HG03097 (cell line): ENCODE measurements at regions not wholly inside any gene's neighbourhood (a gene's known extent, or its start where the extent isn't known, plus 50 kb on each side); places are given as distances from the start of the nearest gene placed in this dataset.

Experiments
- ATAC-seq: cut with Tn5 transposase; IDR thresholded peaks from one replicate; pipeline ENCODE4 v1.9.1; 2021; ENCODE audit not compliant: unreplicated experiment, low FRiP score

- no peak for ATAC-seq
Measured at GRCh38 chr10:78309536-78310237, 276.0 kb downstream of the RPS24 start.

GRCh38 chr10:78310481-78311080 is 276.9 kb downstream of the RPS24 start:
- no peak for ATAC-seq

GRCh38 chr10:78312197-78313047 is 278.8 kb downstream of the RPS24 start:
- ATAC-seq: no peak

GRCh38 chr10:78313048-78313381 is 279.4 kb downstream of the RPS24 start:
- no peak for ATAC-seq

- no peak for ATAC-seq
Measured at GRCh38 chr10:78313636-78314035, 280.0 kb downstream of the RPS24 start.

- no peak for ATAC-seq
Measured at GRCh38 chr10:78314651-78315050, 281.0 kb downstream of the RPS24 start.

GRCh38 chr10:78316451-78316931 is 282.8 kb downstream of the RPS24 start:
- no peak for ATAC-seq

- ATAC-seq: no peak
Measured at GRCh38 chr10:78318305-78318704, 284.6 kb downstream of the RPS24 start.

GRCh38 chr10:78319371-78319770 is 285.7 kb downstream of the RPS24 start:
- ATAC-seq: no peak

GRCh38 chr10:78319841-78320240 is 286.2 kb downstream of the RPS24 start:
- ATAC-seq: no peak

- no peak for ATAC-seq
Measured at GRCh38 chr10:78320506-78320905, 286.8 kb downstream of the RPS24 start.

GRCh38 chr10:78321000-78321399 is 287.3 kb downstream of the RPS24 start:
- ATAC-seq: no peak

GRCh38 chr10:78321500-78321899 is 287.8 kb downstream of the RPS24 start:
- no peak for ATAC-seq

- no peak for ATAC-seq
Measured at GRCh38 chr10:78326372-78326771, 292.7 kb downstream of the RPS24 start.

- no peak for ATAC-seq
Measured at GRCh38 chr10:78327778-78328591, 294.3 kb downstream of the RPS24 start.

GRCh38 chr10:78328592-78329404 is 295.1 kb downstream of the RPS24 start:
- no peak for ATAC-seq

- no peak for ATAC-seq
Measured at GRCh38 chr10:78330884-78331283, 297.2 kb downstream of the RPS24 start.

GRCh38 chr10:78331391-78331922 is 297.8 kb downstream of the RPS24 start:
- ATAC-seq: no peak

- no peak for ATAC-seq
Measured at GRCh38 chr10:78332012-78332411, 298.3 kb downstream of the RPS24 start.

- no peak for ATAC-seq
Measured at GRCh38 chr10:78332657-78333056, 299.0 kb downstream of the RPS24 start.
